Tibial nerve (tissue), 4 donors: ENCODE measurements at regions not wholly inside any gene's neighbourhood (a gene's known extent, or its start where the extent isn't known, plus 50 kb on each side); places are given as distances from the start of the nearest gene placed in this dataset.

Source experiments
- DNase-seq, 2 donors: peaks; one replicate each; pipeline ENCODE4 v3.0.0-alpha.2; 2019; ENCODE audit warnings: low spot score in 2 of 2
- H3K27ac ChIP-seq, 4 donors: fragments of 200-600 bp; sonication (generic) in 3 of 4; one replicate each; pipeline ENCODE4 v1.5.1; 2017 to 2019; ENCODE audit warnings: mild to moderate bottlenecking in 1 of 4
- H3K27me3 ChIP-seq, 2 donors: fragments of 200-600 bp; sonication (generic) in 1 of 2; one replicate each; pipeline versions ENCODE4 v1.5.1 to v1.6.0; 2017 to 2019
- H3K36me3 ChIP-seq, 3 donors: fragments of 200-600 bp; sonication (generic); one replicate each; pipeline ENCODE4 v1.5.1; 2018 to 2019
- H3K4me1 ChIP-seq, 4 donors: fragments of 200-600 bp; sonication (generic) in 3 of 4; one replicate each; pipeline ENCODE4 v1.5.1; 2017 to 2019
- H3K4me3 ChIP-seq, 4 donors: fragments of 200-600 bp; sonication (generic) in 3 of 4; one replicate each; pipeline ENCODE4 v1.5.1; 2017 to 2019; ENCODE audit warnings: mild to moderate bottlenecking in 1 of 4, moderate library complexity in 1 of 4
- H3K9me3 ChIP-seq, 4 donors: fragments of 200-600 bp; sonication (generic) in 3 of 4; one replicate each; pipeline ENCODE4 v1.5.1; 2017 to 2019
- CTCF ChIP-seq, 5 experiments: fragments of 200-600 bp in 3 of 5; fragments of 450-650 bp in 2 of 5; sonication (generic) in 3 of 5; IDR thresholded peaks; one replicate each; pipeline ENCODE4 v1.5.1; 2016 to 2019; ENCODE audit warnings: antibody characterized with exemption in 5 of 5, mild to moderate bottlenecking in 3 of 5, moderate library complexity in 2 of 5
- EP300 ChIP-seq, 2 donors: sonication (generic); formaldehyde crosslinking; IDR thresholded peaks; one replicate each; pipeline ENCODE4 v1.6.1; 2017; ENCODE audit warnings: antibody characterized with exemption in 2 of 2, mild to moderate bottlenecking in 1 of 2
- POLR2A ChIP-seq, 2 donors: fragments of 450-650 bp; IDR thresholded peaks; one replicate each; pipeline ENCODE4 v1.6.1; 2017; ENCODE audit warnings: antibody characterized with exemption in 2 of 2, mild to moderate bottlenecking in 2 of 2, moderate library complexity in 2 of 2
- WGBS, 2 donors: methylation state at CpG; one replicate each; pipeline ENCODE4 v1.1.5; 2018; 5-methylcytosine and 5-hydroxymethylcytosine counted together

DNA sequence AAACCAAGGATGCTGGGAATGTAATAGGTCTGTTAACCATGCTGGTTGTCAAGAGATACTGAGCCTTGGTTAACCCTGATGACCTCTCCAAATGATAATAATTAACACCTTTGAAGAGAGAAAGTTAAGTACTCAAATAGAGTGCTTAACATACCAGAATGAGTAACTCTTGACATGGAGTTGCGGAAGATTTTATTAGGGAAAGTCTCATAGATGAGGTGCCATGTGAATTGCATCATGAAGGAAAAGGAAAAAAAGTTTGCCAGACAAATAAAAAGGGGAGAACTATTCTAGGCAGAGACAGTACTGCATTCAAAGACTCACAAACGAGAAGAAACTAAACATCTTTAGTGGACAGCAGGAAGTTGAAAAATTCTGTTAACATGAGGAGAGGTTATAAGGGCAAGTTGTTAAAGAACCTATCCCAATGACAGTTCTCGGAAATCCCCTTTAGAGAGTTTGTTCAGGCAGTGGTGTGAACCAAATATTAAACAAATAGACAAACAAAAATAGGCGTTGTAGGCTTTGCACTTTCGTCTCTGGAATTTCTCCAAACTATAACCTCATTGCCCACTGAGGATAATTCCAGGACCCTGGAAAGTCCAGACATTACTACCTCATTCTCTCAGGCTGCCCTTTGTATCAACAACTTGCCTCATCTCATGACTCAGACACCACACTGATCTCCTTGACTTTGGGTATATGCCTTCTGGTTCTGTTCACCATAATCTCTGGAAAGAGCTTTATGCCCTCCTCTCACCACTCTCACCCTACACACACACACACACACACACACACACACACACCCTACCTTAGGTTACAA, 435.0 kb downstream of the GXYLT1 start:
- Histone ChIP-seq H3K27ac (peak overlapping the region in 2 of 4 donors; percentile 5 to 34), H3K9me3 (no peaks in the 10 kb centered on the region)
- WGBS, 2 donors = 26 to 30% methylated on average over 5 of the region's 5 CpGs

GRCh38 chr12:41709012-41709411, 435.7 kb downstream of the GXYLT1 start:
- no peak for DNase-seq
- H3K27me3 ChIP-seq = no peaks in the 10 kb centered on the region
- no peaks in the 10 kb centered on the region for H3K36me3 ChIP-seq
- TF ChIP-seq CTCF (IDR thresholded peaks at IDR 0.05) = no peak
- no peak for TF ChIP-seq POLR2A (IDR thresholded peaks at IDR 0.05)
- TF ChIP-seq EP300 (IDR thresholded peaks at IDR 0.05) = no peak
- H3K27ac ChIP-seq = peak overlapping the region in 1 of 4 donors; percentile 34
- peaks cover 0 to 12% (median 0%) of the 10 kb centered on the region in 4 donors for H3K4me1 ChIP-seq
- no peaks in the 10 kb centered on the region for H3K9me3 ChIP-seq
- WGBS, 2 donors = 81 to 82% methylated on average over 3 of the region's 3 CpGs
- no peak overlapping the region for H3K4me3 ChIP-seq

More for the DNA sequence above, 435.0 kb downstream of the GXYLT1 start:
- Histone ChIP-seq H3K36me3 (no peaks in the 10 kb centered on the region), H3K27me3 (no peaks in the 10 kb centered on the region), H3K4me1 (peaks cover 0 to 12% (median 0%) of the 10 kb centered on the region in 4 donors), H3K4me3 (no peak overlapping the region)
- TF ChIP-seq POLR2A (IDR thresholded peaks at IDR 0.05) (no peak), EP300 (IDR thresholded peaks at IDR 0.05) (no peak), CTCF (IDR thresholded peaks at IDR 0.05) (no peak)
- DNase-seq = peak in 1 of 2 donors; percentile 7

GRCh38 chr12:41706376-41706775, 438.3 kb downstream of the GXYLT1 start:
- H3K36me3 ChIP-seq = no peaks in the 10 kb centered on the region
- TF ChIP-seq EP300 (IDR thresholded peaks at IDR 0.05) (no peak), POLR2A (IDR thresholded peaks at IDR 0.05) (no peak), CTCF (IDR thresholded peaks at IDR 0.05) (no peak)
- H3K27ac ChIP-seq = no peak overlapping the region
- no peaks in the 10 kb centered on the region for H3K27me3 ChIP-seq
- no peak overlapping the region for H3K4me3 ChIP-seq
- peaks cover 0 to 12% (median 0%) of the 10 kb centered on the region in 4 donors for H3K4me1 ChIP-seq
- DNase-seq = no peak
- no peaks in the 10 kb centered on the region for H3K9me3 ChIP-seq
- 71 to 78% methylated on average over 1 of the region's 1 CpG for WGBS, 2 donors

DNA sequence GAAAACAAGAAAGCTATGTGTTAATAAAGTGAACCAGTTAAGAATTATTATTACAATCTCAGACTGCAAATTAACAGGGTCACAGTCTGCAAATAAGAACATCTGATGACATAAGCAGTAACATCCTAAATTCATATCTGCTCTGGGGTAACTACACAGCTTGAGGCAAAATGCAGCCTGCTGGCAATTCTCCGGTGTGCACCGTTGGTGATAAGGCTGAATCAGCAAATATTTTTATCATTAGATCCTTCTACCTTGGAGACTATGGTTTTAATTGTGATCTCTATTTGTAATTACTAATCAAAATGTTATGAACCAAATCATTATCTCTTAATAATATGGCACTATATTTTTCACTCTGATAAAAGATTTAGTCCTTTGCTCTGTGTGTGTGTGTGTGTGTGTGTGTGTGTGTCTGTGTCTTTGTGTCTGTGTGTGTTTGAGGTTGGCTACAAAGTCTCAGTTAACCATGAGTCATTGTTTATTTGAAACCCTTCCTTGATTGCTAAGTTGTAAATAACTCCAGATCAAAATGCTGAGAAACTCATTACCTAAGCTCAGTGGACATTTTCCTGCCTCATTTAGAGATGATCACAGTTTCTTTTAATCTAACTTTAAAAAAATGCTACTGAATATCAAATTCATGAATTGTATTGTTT, 442.6 kb downstream of the GXYLT1 start:
- DNase-seq = no peak
- no peak overlapping the region for H3K4me3 ChIP-seq
- no peaks in the 10 kb centered on the region for H3K9me3 ChIP-seq
- H3K36me3 ChIP-seq = no peaks in the 10 kb centered on the region
- H3K4me1 ChIP-seq = no peaks in the 10 kb centered on the region
- 33 to 56% methylated on average over 2 of the region's 2 CpGs for whole genome bisulfite sequencing, 2 donors
- H3K27ac ChIP-seq = no peak overlapping the region
- no peak for TF ChIP-seq CTCF (IDR thresholded peaks at IDR 0.05)
- TF ChIP-seq POLR2A (IDR thresholded peaks at IDR 0.05) = no peak
- no peak for TF ChIP-seq EP300 (IDR thresholded peaks at IDR 0.05)
- no peaks in the 10 kb centered on the region for H3K27me3 ChIP-seq

- no peak for DNase-seq
- TF ChIP-seq EP300 (IDR thresholded peaks at IDR 0.05) (no peak), CTCF (IDR thresholded peaks at IDR 0.05) (no peak), POLR2A (IDR thresholded peaks at IDR 0.05) (no peak)
- WGBS, 2 donors = 79 to 84% methylated on average over 4 of the region's 4 CpGs
- no peaks in the 10 kb centered on the region for H3K36me3 ChIP-seq
- H3K27me3 ChIP-seq = no peaks in the 10 kb centered on the region
- no peaks in the 10 kb centered on the region for H3K9me3 ChIP-seq
- no peak overlapping the region for H3K27ac ChIP-seq
- no peak overlapping the region for H3K4me3 ChIP-seq
- no peaks in the 10 kb centered on the region for H3K4me1 ChIP-seq
Measured at GRCh38 chr12:41700940-41701339, 443.7 kb downstream of the GXYLT1 start.
